HG03135 (cell line): ENCODE measurements at regions not wholly inside any gene's neighbourhood (a gene's known extent, or its start where the extent isn't known, plus 50 kb on each side); places are given as distances from the start of the nearest gene placed in this dataset.
"Not testable (repeated sequence)": the region's sequence is repeated elsewhere in the genome, so short reads cannot be mapped to it uniquely, and the experiment has no call there.

Experiments used
- ATAC-seq: cut with Tn5 transposase; IDR thresholded peaks from one replicate; pipeline ENCODE4 v1.9.1; 2021; ENCODE audit warnings: mild to moderate bottlenecking, moderate library complexity; ENCODE audit not compliant: unreplicated experiment

DNA sequence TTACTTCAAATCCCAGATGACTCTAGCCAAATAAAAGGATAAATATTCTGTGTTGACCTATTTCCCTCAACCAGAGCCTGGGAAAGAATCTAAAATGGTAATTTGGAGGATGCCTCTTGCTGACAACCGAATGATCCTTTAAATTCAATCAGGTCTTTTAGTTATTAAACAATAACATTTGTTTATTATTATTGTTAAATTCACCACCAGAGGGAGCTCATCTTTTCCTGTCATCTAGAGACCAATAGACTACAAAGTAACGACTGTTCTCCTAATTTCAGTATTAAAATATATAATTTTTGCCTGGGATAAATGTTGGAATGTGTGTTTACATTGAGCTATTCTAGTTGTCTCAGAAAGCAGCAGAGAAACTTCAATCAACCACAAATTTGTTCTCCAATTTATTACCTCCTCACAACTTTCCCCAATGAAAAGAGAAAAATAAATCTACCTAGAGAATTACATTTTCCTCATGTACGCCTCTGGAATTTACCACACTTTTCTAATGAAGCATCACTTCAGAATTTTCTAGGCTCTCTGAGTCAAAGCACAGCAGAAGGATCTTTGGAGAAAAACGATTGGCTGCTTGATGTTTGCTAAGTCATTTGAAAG is 142.7 kb downstream of the SCG2 start:
- ATAC-seq, result no peak

DNA sequence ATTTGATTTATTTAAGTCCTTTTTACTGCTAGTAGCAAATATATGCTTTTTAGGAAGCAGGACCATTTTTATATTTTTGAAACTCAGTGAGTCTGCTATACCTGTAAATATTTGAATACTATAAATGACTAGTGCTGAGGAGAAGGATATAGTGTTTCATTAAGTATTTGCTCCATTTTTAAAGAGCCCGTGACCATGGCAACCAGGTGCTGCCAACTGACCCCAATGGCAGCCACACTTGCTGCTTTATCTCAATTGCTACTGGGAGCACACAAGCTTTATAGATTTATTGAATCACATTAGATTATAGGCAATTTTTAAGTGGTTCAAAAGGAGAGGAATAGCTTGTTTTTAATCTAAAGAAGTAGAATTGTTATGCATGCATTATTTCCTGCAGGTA is 142.0 kb downstream of the SCG2 start:
- no peak for ATAC-seq

DNA sequence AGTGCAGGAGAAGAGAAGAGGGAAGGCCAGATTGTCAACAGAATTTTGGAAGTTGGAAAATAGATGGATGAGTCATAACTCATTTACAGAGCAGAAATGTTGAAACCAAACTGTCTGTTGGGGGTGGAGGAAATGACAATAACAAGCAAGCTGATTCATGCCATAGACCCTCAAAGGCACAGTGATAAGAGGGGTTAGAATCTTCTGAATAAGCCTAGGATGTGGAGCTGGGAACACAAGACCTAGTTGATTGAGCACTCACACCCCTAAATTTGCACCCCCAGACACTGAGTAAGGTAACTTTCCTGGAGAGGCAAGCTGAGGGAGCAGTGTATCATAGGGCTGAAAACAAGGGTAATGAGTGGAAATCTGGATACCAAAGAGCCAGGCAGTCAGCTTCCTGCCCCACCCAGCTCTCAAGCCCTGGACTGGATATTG is 141.4 kb downstream of the SCG2 start:
- ATAC-seq, result no peak

DNA sequence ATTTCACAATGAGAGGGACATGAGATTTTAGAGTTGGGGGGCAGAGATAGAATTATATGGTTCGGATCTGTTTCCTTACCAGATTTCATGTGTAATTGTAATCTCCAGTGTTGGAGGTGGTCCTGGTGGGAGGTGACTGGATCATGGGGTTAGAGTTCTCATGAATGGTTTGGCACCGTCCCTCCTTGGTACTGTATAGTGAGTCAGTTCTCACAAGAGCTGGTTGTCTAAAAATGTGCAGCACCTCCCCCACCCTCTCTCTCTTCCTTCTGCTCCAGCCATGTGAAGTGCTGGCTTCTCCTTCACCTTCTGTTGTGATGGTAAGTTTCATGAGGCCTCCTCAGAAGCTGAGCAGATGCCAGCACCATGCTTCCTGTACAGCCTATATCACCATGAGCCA is 138.1 kb downstream of the SCG2 start:
- no peak for ATAC-seq

DNA sequence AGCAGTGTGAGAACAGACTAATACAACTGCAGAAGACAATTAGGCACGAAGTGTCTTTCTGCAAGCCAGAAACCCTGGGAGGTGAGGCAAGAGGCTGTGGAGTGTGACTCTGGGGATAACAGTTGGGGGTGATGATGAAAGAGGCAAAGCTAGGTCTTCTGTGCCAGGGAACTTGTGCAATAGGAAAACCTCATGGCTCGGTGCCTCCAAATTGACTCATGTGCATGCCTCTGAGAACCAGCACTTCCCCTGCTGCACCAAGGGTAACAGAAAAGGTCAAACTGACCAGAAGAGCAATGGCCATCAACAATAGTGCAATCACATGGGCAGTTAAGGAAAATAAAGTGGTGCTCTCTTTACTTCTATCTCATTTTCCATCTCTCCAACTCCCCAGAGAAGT is 136.4 kb downstream of the SCG2 start:
- no peak for ATAC-seq

DNA sequence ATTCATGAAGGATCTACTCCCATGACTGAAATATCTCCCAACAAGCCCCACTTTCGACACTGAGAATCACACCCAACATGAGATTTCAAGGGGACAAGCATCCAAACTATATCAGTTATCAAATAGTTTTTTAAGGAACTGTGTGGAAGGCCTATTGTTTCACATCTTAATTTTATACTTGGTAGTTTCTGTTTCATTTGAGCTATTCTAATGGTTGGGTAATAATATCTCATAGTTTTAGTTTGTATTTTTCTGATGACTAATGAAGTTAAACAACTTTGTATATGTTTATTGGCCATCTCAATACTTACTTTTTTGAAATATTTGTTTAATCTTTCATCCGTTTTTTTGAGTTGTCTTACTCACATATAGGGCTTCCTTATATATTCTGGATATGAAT is 135.0 kb downstream of the SCG2 start:
- ATAC-seq, result no peak

DNA sequence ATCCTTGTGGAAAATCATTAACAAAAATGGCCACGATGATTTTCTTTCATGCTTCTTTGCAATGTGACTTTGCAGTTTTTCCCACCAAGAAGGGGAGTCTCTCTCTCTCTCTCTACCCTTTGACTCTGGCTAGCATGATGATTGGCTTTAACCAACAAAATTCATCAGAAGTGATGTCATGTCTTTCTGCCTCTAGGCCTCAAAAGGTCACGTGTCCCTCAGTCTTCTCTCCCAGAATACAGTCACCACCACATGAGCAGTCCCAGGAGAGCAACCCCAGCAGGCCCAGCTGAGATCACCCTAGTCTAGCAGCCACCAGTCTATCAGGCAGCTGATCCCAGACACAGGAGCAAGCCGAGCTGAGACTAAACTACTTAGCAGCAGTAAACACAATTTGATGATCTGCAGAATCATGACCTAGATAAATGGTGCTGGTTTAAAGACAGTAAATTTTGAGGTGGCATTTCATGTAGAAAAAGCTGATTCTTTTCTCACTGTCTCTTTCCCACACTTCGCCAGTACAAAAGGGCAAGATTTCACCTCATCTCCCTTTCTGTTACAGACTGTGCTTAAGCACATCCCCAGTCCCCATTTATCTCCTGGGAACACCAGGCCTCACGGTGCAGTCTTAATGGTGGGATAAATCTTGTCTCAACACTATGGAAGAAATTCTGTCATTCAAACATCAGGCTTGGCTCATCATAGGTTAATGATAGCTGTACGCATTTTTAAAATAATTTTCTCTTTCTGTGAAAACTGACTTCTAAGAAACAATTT is 132.7 kb downstream of the SCG2 start:
- ATAC-seq, result no peak

DNA sequence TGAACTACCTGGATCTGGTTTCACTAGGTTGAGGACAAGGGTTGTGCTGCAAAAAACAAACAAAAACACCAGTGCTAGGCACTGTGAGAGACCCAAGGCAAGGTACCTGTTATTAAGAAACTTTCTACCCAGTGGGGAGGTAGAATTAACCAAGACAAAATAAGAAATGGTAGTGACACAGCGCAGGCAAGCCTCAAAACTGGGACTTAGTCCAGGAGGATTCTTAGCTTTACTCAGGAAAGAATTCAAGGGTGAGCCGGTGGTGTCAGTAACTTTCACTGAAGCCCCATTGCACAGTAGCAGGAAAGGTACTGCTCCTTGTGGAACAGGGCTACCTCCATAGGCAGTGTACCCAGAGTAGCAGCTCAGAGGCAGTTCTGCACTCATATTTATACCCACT is 131.6 kb downstream of the SCG2 start:
- ATAC-seq, result no peak

DNA sequence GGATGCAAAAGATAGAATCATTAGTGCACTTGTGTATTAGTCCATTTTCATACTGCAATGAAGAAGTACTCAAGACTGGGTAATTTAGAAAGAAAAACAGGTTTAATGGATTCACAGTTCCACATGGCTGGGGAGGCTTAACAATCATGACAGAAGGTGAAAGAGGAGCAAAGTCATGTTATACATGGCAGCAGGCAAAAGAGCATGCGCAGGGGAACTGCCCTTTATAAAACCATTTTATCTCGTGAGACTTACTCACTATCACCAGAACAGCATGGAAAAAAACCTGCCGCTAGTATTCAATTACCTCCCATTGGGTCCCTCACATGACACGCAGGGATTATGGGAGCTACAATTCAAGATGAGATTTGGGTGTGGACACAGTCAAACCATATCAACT is 129.4 kb downstream of the SCG2 start:
- ATAC-seq, result no peak

DNA sequence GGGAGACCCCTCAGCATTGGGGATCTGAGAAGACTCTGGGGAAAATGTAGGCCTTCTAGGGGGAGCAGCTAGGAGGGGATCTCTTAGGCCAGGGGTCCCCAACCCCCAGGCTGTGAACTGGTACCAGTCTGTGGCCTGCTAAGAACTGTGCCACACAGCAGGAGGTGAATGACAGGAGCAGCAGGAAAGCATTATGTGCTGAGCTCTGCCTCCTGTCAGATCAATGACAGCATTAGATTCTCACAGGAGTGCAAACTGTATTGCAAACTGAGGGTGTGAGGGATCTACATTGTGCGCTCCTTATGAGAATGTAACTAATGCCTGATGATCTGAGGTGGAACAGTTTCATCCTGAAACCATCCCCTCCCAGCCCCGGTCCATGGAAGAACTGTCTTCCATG is 127.3 kb downstream of the SCG2 start:
- ATAC-seq, result no peak

DNA sequence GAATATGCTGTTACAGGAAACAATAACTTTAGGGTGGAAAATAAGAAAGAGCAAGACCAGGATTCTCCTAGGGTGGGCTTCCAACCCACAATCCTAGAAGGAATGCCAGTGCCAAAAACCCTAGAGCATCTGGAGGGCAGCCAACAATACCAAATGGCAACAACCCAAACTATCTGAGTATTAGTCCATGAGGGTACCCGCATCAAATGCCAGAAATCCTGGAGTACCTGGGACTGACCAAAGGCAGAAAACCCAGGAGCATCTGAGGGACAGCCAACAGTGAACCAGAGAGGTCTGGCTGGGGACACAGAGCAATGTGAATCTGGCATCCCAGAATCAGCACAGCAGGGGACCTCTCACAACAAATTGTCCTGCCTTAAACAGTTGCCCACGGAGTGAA is 126.3 kb downstream of the SCG2 start:
- no peak for ATAC-seq

DNA sequence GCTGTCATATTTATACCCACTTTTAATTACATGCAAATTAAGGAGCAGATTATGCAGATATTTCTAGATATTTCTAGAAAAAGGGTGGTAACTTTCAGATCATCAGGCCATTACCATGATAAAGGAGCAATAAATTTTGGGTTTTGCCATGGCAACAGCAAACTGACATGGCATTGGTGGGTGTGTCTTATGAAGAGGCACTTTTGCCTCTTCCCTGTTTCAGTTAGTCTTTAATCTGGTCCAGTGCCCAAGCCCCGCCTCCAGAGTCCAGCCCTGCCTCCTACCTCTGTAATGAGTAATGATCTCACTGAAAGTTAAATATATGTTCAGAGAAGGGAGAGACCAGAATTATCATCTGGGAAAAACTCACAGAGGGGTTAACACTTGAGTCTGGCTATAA is 124.8 kb downstream of the SCG2 start:
- no peak for ATAC-seq

DNA sequence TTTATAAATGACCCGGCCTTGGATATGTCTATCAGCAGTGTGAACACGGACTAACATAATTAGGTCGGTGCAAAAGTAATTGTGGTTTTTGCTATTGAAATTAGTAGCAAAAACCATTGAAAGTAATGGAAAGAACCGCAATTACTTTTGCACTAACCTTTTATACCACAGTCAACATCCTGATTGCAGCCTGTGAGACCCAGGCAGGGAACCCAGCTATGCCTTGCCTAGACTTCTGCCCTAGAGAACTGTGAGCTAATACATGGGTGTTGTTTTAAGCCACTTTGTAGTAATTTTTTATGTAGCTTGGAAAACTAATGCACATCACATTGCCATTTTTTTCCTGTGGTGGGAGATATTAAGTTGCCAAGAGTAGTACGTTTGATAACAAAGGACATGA is 120.7 kb downstream of the SCG2 start:
- no peak for ATAC-seq

DNA sequence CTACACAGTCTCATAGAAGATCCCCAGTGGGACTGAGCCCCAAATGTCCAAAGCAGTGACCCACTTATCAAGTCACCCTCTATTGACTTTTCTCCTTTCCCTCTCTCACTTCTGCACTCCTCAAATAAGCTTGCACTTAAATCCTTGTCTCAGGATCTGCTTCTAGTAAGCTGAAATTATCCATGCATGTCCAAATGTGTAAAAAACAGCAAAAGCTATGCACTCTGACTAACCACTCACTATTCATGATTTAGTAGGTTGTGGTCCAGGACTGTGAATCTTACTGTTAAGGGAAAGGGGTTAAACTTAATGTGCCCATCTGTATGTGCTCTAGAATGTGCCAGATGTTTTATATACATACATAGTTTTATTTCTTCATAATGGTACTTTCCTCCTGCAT is 115.4 kb downstream of the SCG2 start:
- no peak for ATAC-seq

DNA sequence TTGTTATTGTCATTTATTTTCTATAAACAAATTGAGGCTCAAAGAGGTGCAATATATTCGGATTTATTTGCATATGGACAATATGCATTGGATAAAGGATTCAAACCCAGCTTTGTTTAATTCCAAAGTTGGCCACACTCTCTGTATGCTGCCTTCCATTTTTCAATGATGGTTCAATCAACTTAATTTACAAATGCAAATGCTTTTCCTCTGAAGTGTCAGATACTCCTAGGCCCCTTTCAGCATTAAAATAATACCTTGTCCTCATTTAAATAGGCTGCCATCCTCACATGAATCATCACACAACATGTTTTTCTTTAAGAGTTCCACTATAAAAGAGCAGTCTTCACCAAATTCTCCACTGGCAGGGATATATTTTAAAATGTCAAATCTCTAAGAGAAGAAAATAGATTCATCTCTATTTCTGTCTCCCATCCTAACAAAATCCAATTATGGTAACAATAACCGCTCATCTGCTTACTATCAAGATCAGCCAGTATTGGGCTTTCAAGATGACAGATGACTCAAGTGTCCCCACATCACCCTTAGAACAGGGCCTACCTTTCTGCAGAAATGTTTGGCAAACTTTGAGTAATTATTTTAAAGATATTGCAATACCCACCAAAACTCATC is 114.8 kb downstream of the SCG2 start:
- ATAC-seq, result no peak

DNA sequence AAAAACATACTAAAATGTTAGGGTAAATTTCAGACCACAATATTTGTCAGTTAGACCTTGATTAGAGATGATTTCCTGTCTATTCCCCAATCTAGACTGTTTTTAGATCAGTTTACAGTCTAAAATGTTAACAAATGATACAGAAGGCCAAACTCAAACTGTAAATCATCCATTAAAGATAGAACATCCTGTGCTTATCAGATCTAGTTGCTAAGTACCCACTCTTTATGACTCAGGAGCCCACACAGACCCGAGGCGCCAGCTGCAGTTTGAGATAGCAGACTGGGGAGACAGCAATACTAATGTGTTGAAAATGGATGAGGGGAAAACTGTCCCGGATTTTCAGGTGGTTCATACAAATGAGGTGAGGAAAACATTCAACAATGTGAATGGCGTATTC is 113.3 kb downstream of the SCG2 start:
- ATAC-seq, result no peak

DNA sequence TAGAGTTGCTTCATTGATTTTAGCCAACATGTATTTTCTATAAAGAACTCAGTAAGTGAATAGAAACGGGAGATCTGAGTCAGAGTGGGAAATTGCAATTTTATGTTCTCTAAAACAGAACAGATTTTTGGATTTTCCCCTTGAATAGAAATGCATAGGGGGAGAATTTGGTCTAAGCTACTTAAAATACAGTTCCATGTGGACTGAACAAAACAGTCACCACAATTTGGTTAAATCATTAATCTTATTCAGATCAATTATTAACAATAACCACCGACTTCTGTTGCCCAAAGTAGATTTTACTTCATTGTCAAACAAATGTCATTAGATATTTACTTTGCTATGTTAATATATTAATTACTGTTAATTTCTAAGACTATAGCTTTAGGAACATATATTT is 107.7 kb downstream of the SCG2 start:
- no peak for ATAC-seq

DNA sequence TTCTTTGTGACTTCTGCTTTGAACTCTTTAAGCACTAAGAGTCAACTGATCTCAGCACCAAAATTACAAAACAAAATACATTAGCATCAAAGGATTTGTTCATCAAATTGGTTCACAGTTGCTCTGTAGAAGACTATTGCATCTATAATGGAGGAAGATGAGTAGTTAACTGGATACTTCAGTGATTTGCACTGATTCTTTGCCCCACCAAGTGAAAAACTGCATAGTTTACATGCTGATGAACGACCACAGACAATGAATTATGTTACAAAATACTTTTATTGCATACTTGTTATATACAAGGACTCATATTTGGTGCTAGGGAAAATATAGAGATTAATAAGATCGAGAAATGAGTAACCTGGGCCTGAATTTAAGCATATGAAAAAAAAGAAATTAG is 107.2 kb downstream of the SCG2 start:
- ATAC-seq, result no peak

DNA sequence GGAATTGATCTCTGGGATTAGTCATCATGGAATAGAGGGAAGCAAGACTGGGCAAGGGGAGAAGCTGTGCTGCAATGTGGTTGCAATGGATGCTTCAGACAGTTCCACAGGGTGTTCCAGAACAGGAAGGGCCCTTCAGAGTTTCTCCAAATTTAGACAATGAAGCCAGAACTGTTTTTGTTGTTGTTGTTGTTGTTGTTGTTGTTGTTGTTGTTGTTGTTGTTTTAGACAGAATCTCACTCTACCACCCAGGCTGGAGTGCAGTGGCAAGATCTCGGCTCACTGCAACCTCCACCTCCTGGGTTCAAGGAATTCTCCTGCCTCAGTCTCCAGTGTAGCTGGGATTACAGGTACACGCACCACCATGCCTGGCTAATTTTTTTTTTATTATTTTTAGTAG is 105.3 kb downstream of the SCG2 start:
- not testable (repeated sequence) for ATAC-seq

DNA sequence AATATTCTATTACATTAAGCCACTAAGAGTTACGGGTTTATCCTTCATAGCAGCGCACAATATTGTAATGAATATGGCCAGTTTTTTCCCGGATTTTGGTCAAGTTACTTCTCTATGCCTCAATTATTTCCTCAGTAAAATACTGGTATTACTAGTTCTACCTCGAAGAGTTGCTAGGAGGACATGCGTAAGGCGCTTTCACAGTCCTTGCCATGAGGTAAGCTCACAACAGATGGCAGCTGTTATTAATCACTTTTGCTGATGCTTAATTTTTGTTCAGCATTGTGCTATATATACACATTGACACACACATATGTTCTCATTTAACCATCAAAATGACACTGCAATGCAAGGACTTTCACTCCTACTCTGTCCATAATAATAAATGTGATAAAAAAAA is 101.5 kb downstream of the SCG2 start:
- no peak for ATAC-seq

DNA sequence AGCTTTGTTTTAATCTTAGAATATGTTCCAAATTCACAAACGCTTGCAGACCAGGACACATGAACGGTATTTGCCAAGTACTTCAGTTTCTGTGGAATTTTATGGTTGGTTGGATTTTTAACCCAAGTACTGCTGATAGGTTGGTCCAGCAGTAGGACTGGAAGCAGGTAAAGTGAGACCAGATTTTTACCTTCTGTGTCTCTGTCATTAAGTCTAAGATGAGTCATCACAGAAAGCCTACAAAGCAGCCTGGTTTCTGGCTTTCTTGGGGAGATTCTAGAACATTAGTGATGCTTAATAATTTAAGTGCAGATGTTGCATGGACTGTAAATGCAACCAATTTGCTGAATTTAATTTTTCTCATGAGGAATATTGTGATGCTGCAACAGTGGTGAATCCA is 100.5 kb downstream of the SCG2 start:
- ATAC-seq, result no peak

DNA sequence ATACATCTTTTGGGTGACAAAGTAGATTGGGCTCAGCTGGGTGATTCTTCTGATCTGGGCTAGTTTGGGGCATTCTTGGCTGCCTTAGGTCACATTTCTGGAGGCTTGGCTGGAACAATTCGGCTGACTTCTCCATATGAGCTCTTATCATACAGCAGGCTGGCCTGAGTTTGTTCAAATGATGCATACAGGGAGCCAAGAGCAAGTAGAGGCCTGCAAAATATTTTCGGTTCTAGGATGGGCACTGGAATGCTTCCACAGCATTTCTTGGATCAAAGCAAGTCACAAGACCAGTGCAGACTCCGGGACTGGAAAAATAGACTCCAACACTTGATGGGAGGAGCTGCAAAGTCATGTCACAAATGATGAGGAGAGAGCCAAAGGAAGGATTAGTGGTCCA is 98.4 kb downstream of the SCG2 start:
- ATAC-seq, result no peak
